DND-41 (cell line): ENCODE measurements at regions not wholly inside any gene's neighbourhood (a gene's known extent, or its start where the extent isn't known, plus 50 kb on each side); places are given as distances from the start of the nearest gene placed in this dataset.
"Not testable (repeated sequence)": the region's sequence is repeated elsewhere in the genome, so short reads cannot be mapped to it uniquely, and the experiment has no call there.

ENCODE experiments used
- ATAC-seq: fragments of 200-7000 bp; cut with Tn5 transposase; 3 replicates; pipeline ENCODE4 v1.9.1; 2021; ENCODE audit warnings: low read depth; ENCODE audit not compliant: insufficient read depth
- DNase-seq: peaks from one replicate; pipeline ENCODE4 v3.0.0-alpha.2; 2020
- H2AFZ ChIP-seq: 2 replicates; pipeline ENCODE4 v1.6.0; 2012; ENCODE audit warnings: low read depth, low read length
- H3K27ac ChIP-seq: 2 replicates; pipeline ENCODE4 v1.5.1; 2012; ENCODE audit warnings: low read length, inconsistent platforms
- H3K27me3 ChIP-seq: fragments of 200-600 bp; sonication (generic); 2 replicates; pipeline ENCODE4 v1.6.0; 2012; ENCODE audit warnings: low read length, mild to moderate bottlenecking, inconsistent platforms; ENCODE audit not compliant: insufficient read depth, poor library complexity
- H3K36me3 ChIP-seq: 2 replicates; pipeline ENCODE4 v1.5.1; 2012; ENCODE audit warnings: low read length, inconsistent platforms; ENCODE audit not compliant: insufficient read depth
- H3K4me1 ChIP-seq: 2 replicates; pipeline ENCODE4 v1.5.1; 2012; ENCODE audit warnings: mild to moderate bottlenecking, low read length; ENCODE audit not compliant: insufficient read depth
- H3K4me2 ChIP-seq: 2 replicates; pipeline ENCODE4 v1.6.0; 2012; ENCODE audit warnings: mild to moderate bottlenecking, moderate library complexity, low read length, inconsistent platforms; ENCODE audit not compliant: insufficient read depth
- H3K4me3 ChIP-seq, 2 experiments: fragments of 200-600 bp in 1 of 2; shearing (Covaris generic) in 1 of 2; 2 replicates each; pipeline ENCODE4 v1.5.1; 2012 to 2016; ENCODE audit warnings: inconsistent platforms in 2 of 2, low read length in 2 of 2, mild to moderate bottlenecking in 2 of 2, low read depth in 1 of 2, moderate library complexity in 1 of 2
- H3K79me2 ChIP-seq: 2 replicates; pipeline ENCODE4 v1.6.0; 2012; ENCODE audit warnings: low read length, inconsistent platforms; ENCODE audit not compliant: insufficient read depth
- H3K9ac ChIP-seq: 2 replicates; pipeline ENCODE4 v1.6.0; 2012; ENCODE audit warnings: low read depth, mild to moderate bottlenecking, inconsistent platforms, low read length, moderate library complexity
- H3K9me3 ChIP-seq: 2 replicates; pipeline ENCODE4 v1.5.1; 2012; ENCODE audit warnings: low read length, moderate library complexity, mild to moderate bottlenecking, inconsistent platforms; ENCODE audit not compliant: insufficient read depth, severe bottlenecking
- H4K20me1 ChIP-seq: 2 replicates; pipeline ENCODE4 v1.6.0; 2012; ENCODE audit warnings: low read length; ENCODE audit not compliant: insufficient read depth
- CTCF ChIP-seq: IDR thresholded peaks from 2 replicates; pipeline ENCODE4 v1.5.1; 2012; ENCODE audit warnings: borderline replicate concordance, low read length, moderate library complexity, mild to moderate bottlenecking; ENCODE audit not compliant: poor library complexity, severe bottlenecking; ENCODE audit errors: extremely low read depth
- EZH2 ChIP-seq: IDR thresholded peaks from 3 replicates; pipeline ENCODE4 v1.6.1; 2012; ENCODE audit warnings: borderline replicate concordance, low read depth, mild to moderate bottlenecking, moderate library complexity, low read length, inconsistent platforms; ENCODE audit not compliant: severe bottlenecking

- Histone ChIP-seq H3K79me2 (no peaks in the 10 kb centered on the region), H3K36me3 (no peaks in the 10 kb centered on the region), H2AFZ (no peak overlapping the region), H3K4me2 (no peak overlapping the region), H3K9ac (no peak overlapping the region), H3K27me3 (no peaks in the 10 kb centered on the region), H3K4me1 (no peaks in the 10 kb centered on the region), H3K9me3 (no peaks in the 10 kb centered on the region), H3K4me3 (no peak overlapping the region), H4K20me1 (no peaks in the 10 kb centered on the region), H3K27ac (no peak overlapping the region)
- DNase-seq (no peak), ATAC-seq (no peak)
- no peak for TF ChIP-seq CTCF
- no peak for TF ChIP-seq EZH2
Measured at GRCh38 chrX:734362-734761, 103.8 kb downstream of the SHOX start.

GRCh38 chrX:733961-734360 is 103.4 kb downstream of the SHOX start:
- Histone ChIP-seq H3K4me2 (no peak overlapping the region), H3K36me3 (no peaks in the 10 kb centered on the region), H2AFZ (no peak overlapping the region), H3K27me3 (no peaks in the 10 kb centered on the region), H3K9me3 (no peaks in the 10 kb centered on the region), H4K20me1 (no peaks in the 10 kb centered on the region), H3K4me1 (no peaks in the 10 kb centered on the region), H3K27ac (no peak overlapping the region), H3K9ac (no peak overlapping the region), H3K4me3 (no peak overlapping the region), H3K79me2 (no peaks in the 10 kb centered on the region)
- no peak for ATAC-seq
- no peak for DNase-seq
- no peak for TF ChIP-seq CTCF
- TF ChIP-seq EZH2 = no peak

GRCh38 chrX:729583-730409 is 99.2 kb downstream of the SHOX start:
- Histone ChIP-seq H3K79me2 (no peaks in the 10 kb centered on the region), H3K4me2 (no peak overlapping the region), H3K4me1 (no peaks in the 10 kb centered on the region), H4K20me1 (no peaks in the 10 kb centered on the region), H3K9ac (no peak overlapping the region), H3K9me3 (no peaks in the 10 kb centered on the region), H3K27ac (no peak overlapping the region), H3K27me3 (no peaks in the 10 kb centered on the region), H3K4me3 (no peak overlapping the region), H3K36me3 (no peaks in the 10 kb centered on the region), H2AFZ (no peak overlapping the region)
- DNase-seq (no peak), ATAC-seq (no peak)
- TF ChIP-seq EZH2 = no peak
- TF ChIP-seq CTCF = no peak

GRCh38 chrX:729101-729500 is 98.5 kb downstream of the SHOX start:
- H3K27ac ChIP-seq, H3K36me3 ChIP-seq, H3K4me3 ChIP-seq, H4K20me1 ChIP-seq, H3K27me3 ChIP-seq, H3K4me2 ChIP-seq, H3K9ac ChIP-seq, H3K79me2 ChIP-seq, ATAC-seq, H3K4me1 ChIP-seq, H2AFZ ChIP-seq, DNase-seq, H3K9me3 ChIP-seq: not testable (repeated sequence)

- not testable (repeated sequence) for H3K27me3 ChIP-seq, H3K4me3 ChIP-seq, H3K36me3 ChIP-seq, H3K9me3 ChIP-seq, ATAC-seq, H3K79me2 ChIP-seq, H3K9ac ChIP-seq, H3K4me2 ChIP-seq, H4K20me1 ChIP-seq, DNase-seq, H3K27ac ChIP-seq, H2AFZ ChIP-seq, H3K4me1 ChIP-seq
Measured at GRCh38 chrX:728639-729038, 98.0 kb downstream of the SHOX start.
